ENCODE measurements at regions not wholly inside any gene's neighbourhood (a gene's known extent, or its start where the extent isn't known, plus 50 kb on each side); places are given as distances from the start of the nearest gene placed in this dataset.

GRCh38 chr1:157407367-157407766, 144.9 kb downstream of the FCRL5 start:
- Mint-ChIP-seq H3K4me3 (no peak overlapping the region), H3K27ac (peak overlapping the region; percentile 88), H3K27me3 (ENCODE audit: low read depth, poor library complexity) (no peaks in the 10 kb centered on the region), H3K36me3 (ENCODE audit: low read depth) (no peaks in the 10 kb centered on the region), H3K4me1 (peaks cover 7% of the 10 kb centered on the region), H3K9me3 (peaks cover 4% of the 10 kb centered on the region)
- TF ChIP-seq CTCF (IDR thresholded peaks at IDR 0.05), result no peak
- no peak for DNase-seq

- peaks cover 9% of the 10 kb centered on the region for H3K9me3 Mint-ChIP-seq
- TF ChIP-seq CTCF (IDR thresholded peaks at IDR 0.05), result no peak
- no peak overlapping the region for H3K4me3 Mint-ChIP-seq
- no peaks in the 10 kb centered on the region for H3K36me3 Mint-ChIP-seq (ENCODE audit: low read depth)
- peaks cover 7% of the 10 kb centered on the region for H3K4me1 Mint-ChIP-seq
- no peak for DNase-seq
- H3K27ac Mint-ChIP-seq, result no peak overlapping the region
- no peaks in the 10 kb centered on the region for H3K27me3 Mint-ChIP-seq (ENCODE audit: low read depth, poor library complexity)
These were observed 146.7 kb downstream of the FCRL5 start for GRCh38 chr1:157405662-157406061.

- no peak for TF ChIP-seq CTCF (IDR thresholded peaks at IDR 0.05)
- Mint-ChIP-seq H3K27ac (no peak overlapping the region), H3K4me1 (peaks cover 7% of the 10 kb centered on the region), H3K36me3 (ENCODE audit: low read depth) (no peaks in the 10 kb centered on the region), H3K27me3 (ENCODE audit: low read depth, poor library complexity) (peaks cover 1% of the 10 kb centered on the region), H3K4me3 (no peak overlapping the region), H3K9me3 (peaks cover 9% of the 10 kb centered on the region)
- no peak for DNase-seq
These were observed 147.7 kb downstream of the FCRL5 start for GRCh38 chr1:157404614-157405013.

- H3K9me3 Mint-ChIP-seq, result peaks cover 9% of the 10 kb centered on the region
- no peak overlapping the region for H3K4me3 Mint-ChIP-seq
- no peaks in the 10 kb centered on the region for H3K36me3 Mint-ChIP-seq (ENCODE audit: low read depth)
- no peak for DNase-seq
- peaks cover 12% of the 10 kb centered on the region for H3K4me1 Mint-ChIP-seq
- TF ChIP-seq CTCF (IDR thresholded peaks at IDR 0.05), result no peak
- H3K27me3 Mint-ChIP-seq (ENCODE audit: low read depth, poor library complexity), result peaks cover 4% of the 10 kb centered on the region
- no peak overlapping the region for H3K27ac Mint-ChIP-seq
These were observed 148.2 kb downstream of the FCRL5 start for GRCh38 chr1:157404063-157404501.

- peaks cover 17% of the 10 kb centered on the region for H3K4me1 Mint-ChIP-seq
- H3K27ac Mint-ChIP-seq, result no peak overlapping the region
- peaks cover 9% of the 10 kb centered on the region for H3K9me3 Mint-ChIP-seq
- no peak overlapping the region for H3K4me3 Mint-ChIP-seq
- no peak for DNase-seq
- H3K36me3 Mint-ChIP-seq (ENCODE audit: low read depth), result no peaks in the 10 kb centered on the region
- peaks cover 4% of the 10 kb centered on the region for H3K27me3 Mint-ChIP-seq (ENCODE audit: low read depth, poor library complexity)
- no peak for TF ChIP-seq CTCF (IDR thresholded peaks at IDR 0.05)
These were observed 148.7 kb downstream of the FCRL5 start for GRCh38 chr1:157403608-157404007.

GRCh38 chr1:157403203-157403602, 149.1 kb downstream of the FCRL5 start:
- peaks cover 17% of the 10 kb centered on the region for H3K4me1 Mint-ChIP-seq
- peaks cover 9% of the 10 kb centered on the region for H3K9me3 Mint-ChIP-seq
- no peak for DNase-seq
- H3K4me3 Mint-ChIP-seq, result no peak overlapping the region
- TF ChIP-seq CTCF (IDR thresholded peaks at IDR 0.05), result no peak
- no peaks in the 10 kb centered on the region for H3K36me3 Mint-ChIP-seq (ENCODE audit: low read depth)
- H3K27me3 Mint-ChIP-seq (ENCODE audit: low read depth, poor library complexity), result peaks cover 4% of the 10 kb centered on the region
- no peak overlapping the region for H3K27ac Mint-ChIP-seq
